ENCODE measurements at regions not wholly inside any gene's neighbourhood (a gene's known extent, or its start where the extent isn't known, plus 50 kb on each side); places are given as distances from the start of the nearest gene placed in this dataset.

DNA sequence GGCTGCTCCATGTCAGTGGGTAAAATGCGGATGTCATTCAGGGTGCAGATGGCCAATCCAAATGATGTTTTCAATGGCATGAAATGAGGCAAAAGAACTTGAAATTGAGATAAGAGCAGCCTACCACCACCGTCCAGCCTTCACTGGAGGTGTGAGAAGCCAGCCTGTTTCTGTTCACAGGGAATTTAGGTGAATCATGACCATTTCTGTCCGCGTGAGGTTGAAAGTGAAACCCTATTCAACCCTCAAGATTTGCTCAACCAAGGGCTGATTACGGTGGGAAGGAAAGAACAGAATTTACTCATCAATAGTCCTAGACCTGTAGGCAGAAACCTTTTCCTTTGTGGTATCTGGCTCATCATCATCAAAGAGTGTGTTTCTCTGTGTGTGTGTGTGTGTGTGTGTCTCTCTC is 370.7 kb downstream of the COG6 start:
- no peak for TF ChIP-seq CTCF (IDR thresholded peaks at IDR 0.05; ENCODE audit: insufficient read depth, low read length, poor library complexity, severe bottlenecking)
- TF ChIP-seq EZH2phosphoT487 (conservative IDR thresholded peaks at IDR 0.05; ENCODE audit: low read length), result no peak

Measured in SU-DHL-6 (cell line).